ENCODE measurements at regions not wholly inside any gene's neighbourhood (a gene's known extent, or its start where the extent isn't known, plus 50 kb on each side); places are given as distances from the start of the nearest gene placed in this dataset.
A peak's percentile ranks its signal among the peaks of the same experiment; 100 is the strongest.

- Mint-ChIP-seq H3K27me3 (peaks cover 24% of the 10 kb centered on the region), H3K4me3 (no peak overlapping the region), H3K36me3 (no peaks in the 10 kb centered on the region), H3K9me3 (peaks cover 0 to 12% (median 3%) of the 10 kb centered on the region in 7 donors), H3K4me1 (no peaks in the 10 kb centered on the region), H3K27ac (no peak overlapping the region)
- ATAC-seq (ENCODE audit: low read depth in 2 of 2) (no peak), DNase-seq (no peak)
- Histone ChIP-seq H3K27ac (ENCODE audit: insufficient read depth, low read length, poor library complexity, severe bottlenecking) (no peak overlapping the region), H3K4me1 (ENCODE audit: control insufficient read depth, insufficient read depth, low read length, poor library complexity, severe bottlenecking) (no peaks in the 10 kb centered on the region), H3K36me3 (ENCODE audit: control insufficient read depth, insufficient read depth, low read length) (no peaks in the 10 kb centered on the region), H3K9me3 (ENCODE audit: control insufficient read depth in 2 of 2, low read length in 2 of 2) (no peaks in the 10 kb centered on the region), H3K27me3 (ENCODE audit: control insufficient read depth, insufficient read depth, low read length) (peaks cover 2% of the 10 kb centered on the region), H3K4me3 (ENCODE audit: low read depth, low read length) (no peak overlapping the region)
Measured at GRCh38 chr14:23817164-23817767, 136.3 kb upstream of the DHRS4 start.

GRCh38 chr14:23827100-23827892 is 126.3 kb upstream of the DHRS4 start:
- H3K9me3 ChIP-seq (ENCODE audit: control insufficient read depth in 2 of 2, low read length in 2 of 2), result no peaks in the 10 kb centered on the region
- ATAC-seq (ENCODE audit: low read depth in 2 of 2) (no peak), DNase-seq (no peak)
- Mint-ChIP-seq H3K27me3 (peaks cover 11% of the 10 kb centered on the region), H3K4me1 (no peaks in the 10 kb centered on the region), H3K4me3 (no peak overlapping the region), H3K9me3 (peaks cover 0 to 6% (median 0%) of the 10 kb centered on the region in 7 donors), H3K27ac (peak overlapping the region in 1 of 3 donors; percentile 15), H3K36me3 (no peaks in the 10 kb centered on the region)
- H3K27ac ChIP-seq (ENCODE audit: insufficient read depth, low read length, poor library complexity, severe bottlenecking), result no peak overlapping the region
- H3K36me3 ChIP-seq (ENCODE audit: control insufficient read depth, insufficient read depth, low read length), result no peaks in the 10 kb centered on the region
- no peaks in the 10 kb centered on the region for H3K4me1 ChIP-seq (ENCODE audit: control insufficient read depth, insufficient read depth, low read length, poor library complexity, severe bottlenecking)
- H3K4me3 ChIP-seq (ENCODE audit: low read depth, low read length), result no peak overlapping the region
- peaks cover 5% of the 10 kb centered on the region for H3K27me3 ChIP-seq (ENCODE audit: control insufficient read depth, insufficient read depth, low read length)

- peaks cover 4% of the 10 kb centered on the region for H3K27me3 Mint-ChIP-seq
- ATAC-seq (ENCODE audit: low read depth in 2 of 2), result no peak
- no peak overlapping the region for H3K4me3 Mint-ChIP-seq
- Histone ChIP-seq H3K4me3 (ENCODE audit: low read depth, low read length) (no peak overlapping the region), H3K36me3 (ENCODE audit: control insufficient read depth, insufficient read depth, low read length) (no peaks in the 10 kb centered on the region), H3K27ac (ENCODE audit: insufficient read depth, low read length, poor library complexity, severe bottlenecking) (no peak overlapping the region), H3K27me3 (ENCODE audit: control insufficient read depth, insufficient read depth, low read length) (peaks cover 5% of the 10 kb centered on the region), H3K4me1 (ENCODE audit: control insufficient read depth, insufficient read depth, low read length, poor library complexity, severe bottlenecking) (no peaks in the 10 kb centered on the region), H3K9me3 (ENCODE audit: control insufficient read depth in 2 of 2, low read length in 2 of 2) (no peaks in the 10 kb centered on the region)
- DNase-seq, result no peak
- peaks cover 0 to 6% (median 0%) of the 10 kb centered on the region in 7 donors for H3K9me3 Mint-ChIP-seq
- no peaks in the 10 kb centered on the region for H3K36me3 Mint-ChIP-seq
- peak overlapping the region in 1 of 3 donors; percentile 11 for H3K27ac Mint-ChIP-seq
- H3K4me1 Mint-ChIP-seq, result no peaks in the 10 kb centered on the region
Measured at GRCh38 chr14:23828001-23828400, 125.6 kb upstream of the DHRS4 start.

GRCh38 chr14:23828616-23829015 is 125.0 kb upstream of the DHRS4 start:
- peaks cover 5% of the 10 kb centered on the region for H3K27me3 ChIP-seq (ENCODE audit: control insufficient read depth, insufficient read depth, low read length)
- no peaks in the 10 kb centered on the region for H3K9me3 ChIP-seq (ENCODE audit: control insufficient read depth in 2 of 2, low read length in 2 of 2)
- H3K4me3 ChIP-seq (ENCODE audit: low read depth, low read length), result no peak overlapping the region
- no peak overlapping the region for H3K27ac ChIP-seq (ENCODE audit: insufficient read depth, low read length, poor library complexity, severe bottlenecking)
- no peaks in the 10 kb centered on the region for H3K4me1 ChIP-seq (ENCODE audit: control insufficient read depth, insufficient read depth, low read length, poor library complexity, severe bottlenecking)
- H3K36me3 Mint-ChIP-seq, result no peaks in the 10 kb centered on the region
- peaks cover 0 to 3% (median 0%) of the 10 kb centered on the region in 7 donors for H3K9me3 Mint-ChIP-seq
- no peak overlapping the region for H3K4me3 Mint-ChIP-seq
- H3K36me3 ChIP-seq (ENCODE audit: control insufficient read depth, insufficient read depth, low read length), result no peaks in the 10 kb centered on the region
- DNase-seq (no peak), ATAC-seq (ENCODE audit: low read depth in 2 of 2) (no peak)
- H3K4me1 Mint-ChIP-seq, result no peaks in the 10 kb centered on the region
- H3K27ac Mint-ChIP-seq, result no peak overlapping the region
- H3K27me3 Mint-ChIP-seq, result peaks cover 8% of the 10 kb centered on the region

- Histone ChIP-seq H3K36me3 (ENCODE audit: control insufficient read depth, insufficient read depth, low read length) (no peaks in the 10 kb centered on the region), H3K9me3 (ENCODE audit: control insufficient read depth in 2 of 2, low read length in 2 of 2) (no peaks in the 10 kb centered on the region), H3K27ac (ENCODE audit: insufficient read depth, low read length, poor library complexity, severe bottlenecking) (no peak overlapping the region), H3K4me1 (ENCODE audit: control insufficient read depth, insufficient read depth, low read length, poor library complexity, severe bottlenecking) (no peaks in the 10 kb centered on the region), H3K27me3 (ENCODE audit: control insufficient read depth, insufficient read depth, low read length) (peaks cover 5% of the 10 kb centered on the region), H3K4me3 (ENCODE audit: low read depth, low read length) (no peak overlapping the region)
- H3K4me1 Mint-ChIP-seq, result no peaks in the 10 kb centered on the region
- peaks cover 10% of the 10 kb centered on the region for H3K27me3 Mint-ChIP-seq
- DNase-seq, result no peak
- ATAC-seq (ENCODE audit: low read depth in 2 of 2), result no peak
- no peak overlapping the region for H3K4me3 Mint-ChIP-seq
- H3K9me3 Mint-ChIP-seq, result peaks cover 0 to 1% (median 0%) of the 10 kb centered on the region in 7 donors
- H3K27ac Mint-ChIP-seq, result no peak overlapping the region
- H3K36me3 Mint-ChIP-seq, result no peaks in the 10 kb centered on the region
Measured at GRCh38 chr14:23829736-23830471, 123.7 kb upstream of the DHRS4 start.

- ATAC-seq (ENCODE audit: low read depth in 2 of 2) (no peak), DNase-seq (peak in 1 of 3 donors; percentile 16)
- Mint-ChIP-seq H3K4me3 (no peak overlapping the region), H3K36me3 (no peaks in the 10 kb centered on the region), H3K27me3 (peaks cover 10% of the 10 kb centered on the region), H3K9me3 (peaks cover 0 to 1% (median 0%) of the 10 kb centered on the region in 7 donors), H3K4me1 (no peaks in the 10 kb centered on the region), H3K27ac (no peak overlapping the region)
- peaks cover 5% of the 10 kb centered on the region for H3K27me3 ChIP-seq (ENCODE audit: control insufficient read depth, insufficient read depth, low read length)
- no peak overlapping the region for H3K4me3 ChIP-seq (ENCODE audit: low read depth, low read length)
- H3K4me1 ChIP-seq (ENCODE audit: control insufficient read depth, insufficient read depth, low read length, poor library complexity, severe bottlenecking), result no peaks in the 10 kb centered on the region
- H3K36me3 ChIP-seq (ENCODE audit: control insufficient read depth, insufficient read depth, low read length), result no peaks in the 10 kb centered on the region
- H3K9me3 ChIP-seq (ENCODE audit: control insufficient read depth in 2 of 2, low read length in 2 of 2), result no peaks in the 10 kb centered on the region
- H3K27ac ChIP-seq (ENCODE audit: insufficient read depth, low read length, poor library complexity, severe bottlenecking), result no peak overlapping the region
Measured at GRCh38 chr14:23831596-23831995, 122.0 kb upstream of the DHRS4 start.

- H3K36me3 Mint-ChIP-seq, result no peaks in the 10 kb centered on the region
- H3K9me3 ChIP-seq (ENCODE audit: control insufficient read depth in 2 of 2, low read length in 2 of 2), result no peaks in the 10 kb centered on the region
- H3K4me3 Mint-ChIP-seq, result no peak overlapping the region
- no peak for ATAC-seq (ENCODE audit: low read depth in 2 of 2)
- no peak overlapping the region for H3K4me3 ChIP-seq (ENCODE audit: low read depth, low read length)
- no peak overlapping the region for H3K27ac ChIP-seq (ENCODE audit: insufficient read depth, low read length, poor library complexity, severe bottlenecking)
- H3K36me3 ChIP-seq (ENCODE audit: control insufficient read depth, insufficient read depth, low read length), result no peaks in the 10 kb centered on the region
- H3K27me3 ChIP-seq (ENCODE audit: control insufficient read depth, insufficient read depth, low read length), result peaks cover 8% of the 10 kb centered on the region
- no peaks in the 10 kb centered on the region for H3K4me1 ChIP-seq (ENCODE audit: control insufficient read depth, insufficient read depth, low read length, poor library complexity, severe bottlenecking)
- H3K27me3 Mint-ChIP-seq, result peaks cover 7% of the 10 kb centered on the region
- no peaks in the 10 kb centered on the region for H3K9me3 Mint-ChIP-seq
- H3K4me1 Mint-ChIP-seq, result no peaks in the 10 kb centered on the region
- H3K27ac Mint-ChIP-seq, result no peak overlapping the region
- DNase-seq, result no peak
Measured at GRCh38 chr14:23861666-23862065, 91.9 kb upstream of the DHRS4 start.

Measured in CD4-positive, CD25-positive, alpha-beta regulatory T cell (primary cell).